NCI-H2171 (cell line): ENCODE measurements at regions not wholly inside any gene's neighbourhood (a gene's known extent, or its start where the extent isn't known, plus 50 kb on each side); places are given as distances from the start of the nearest gene placed in this dataset.
"Not testable (repeated sequence)": the region's sequence is repeated elsewhere in the genome, so short reads cannot be mapped to it uniquely, and the experiment has no call there.

Experiments
- DNase-seq: peaks from one replicate; lab custom pipeline; 2025; lab: John Stamatoyannopoulos, UW

GRCh38 chr5:131107128-131107527 lies 57.9 kb downstream of the HINT1 start:
- DNase-seq = no peak

DNA sequence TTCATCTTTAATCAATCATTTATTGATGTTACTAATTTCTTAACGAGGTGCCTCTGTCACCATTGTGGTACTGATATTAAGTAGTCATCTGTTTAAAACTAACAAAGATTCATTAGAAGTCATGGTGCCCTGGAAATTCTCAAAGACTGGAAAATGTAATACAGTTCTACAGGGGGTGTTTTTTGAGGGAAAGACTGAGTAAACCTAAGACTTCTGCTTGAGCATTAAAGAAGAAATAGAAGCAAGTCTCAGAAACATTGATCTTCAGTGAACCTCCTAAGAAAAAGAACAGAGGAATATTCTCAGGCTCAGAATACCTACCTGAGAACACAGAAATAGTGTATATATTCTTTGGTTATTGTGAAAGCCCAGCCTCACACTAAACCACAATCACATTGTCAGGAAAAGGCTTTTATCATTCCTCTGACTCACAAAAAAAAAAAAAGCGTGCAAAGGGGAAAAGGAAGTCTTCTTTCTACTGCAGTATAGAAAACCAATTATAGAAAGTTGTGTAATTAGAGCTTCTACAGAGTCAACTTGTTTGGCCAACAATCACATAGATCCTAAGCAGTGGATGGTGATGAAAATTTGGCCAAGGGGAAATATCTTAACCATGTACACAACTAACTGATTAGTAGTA lies 60.8 kb downstream of the HINT1 start:
- no peak for DNase-seq

- DNase-seq = no peak
Measured at GRCh38 chr5:131096774-131097710, 68.0 kb downstream of the HINT1 start.

GRCh38 chr5:131095561-131095960 lies 69.5 kb downstream of the HINT1 start:
- DNase-seq = not testable (repeated sequence)

- DNase-seq = no peak
Measured at GRCh38 chr5:131084436-131084835, 80.6 kb downstream of the HINT1 start.

DNA sequence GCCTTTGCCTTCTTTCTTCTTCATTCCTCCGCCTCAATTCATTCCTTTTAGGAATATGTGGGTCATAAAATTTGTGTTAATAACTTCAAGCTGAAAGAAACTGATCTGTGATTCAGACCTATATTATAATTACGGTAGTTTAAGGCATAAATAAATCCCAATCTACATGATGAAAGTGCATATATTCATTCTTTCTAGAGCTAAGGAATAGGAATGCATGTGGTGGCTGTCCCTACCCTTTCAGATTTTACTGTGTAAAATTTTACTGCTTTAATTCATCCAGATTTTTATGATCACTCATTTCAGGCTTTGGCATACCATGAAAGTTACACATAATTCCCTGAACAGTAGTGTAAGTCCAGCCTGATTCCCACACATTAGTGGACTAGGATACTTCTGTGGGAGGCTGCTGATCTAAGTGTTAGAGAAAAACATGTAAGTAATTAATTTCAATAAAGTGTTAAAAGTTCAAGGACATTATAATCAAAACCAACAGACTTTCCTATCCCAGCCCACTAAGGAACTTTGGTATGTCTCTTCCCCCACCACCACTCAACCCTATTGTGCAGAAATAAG lies 83.1 kb downstream of the HINT1 start:
- no peak for DNase-seq

- DNase-seq = no peak
Measured at GRCh38 chr5:131081374-131081773, 83.7 kb downstream of the HINT1 start.

DNA sequence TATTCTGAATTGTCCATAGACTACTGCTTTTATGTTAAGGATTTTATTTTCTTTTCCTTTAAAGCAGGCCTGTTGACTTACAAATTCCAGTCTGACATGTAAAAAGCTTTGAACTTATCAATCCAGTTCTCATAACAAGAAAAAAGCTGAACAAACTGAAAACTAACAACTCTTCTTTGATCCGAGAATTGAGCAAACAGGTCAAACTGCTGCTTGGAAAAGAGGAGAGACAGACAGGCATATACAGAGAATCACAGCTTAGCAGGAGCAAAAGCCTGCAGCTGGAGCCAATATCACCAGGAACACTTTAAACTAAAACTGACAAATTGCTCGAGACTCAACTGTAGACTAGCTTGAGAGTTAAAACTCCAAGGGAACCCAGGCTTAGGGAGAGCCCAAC lies 85.8 kb downstream of the HINT1 start:
- DNase-seq = no peak

DNA sequence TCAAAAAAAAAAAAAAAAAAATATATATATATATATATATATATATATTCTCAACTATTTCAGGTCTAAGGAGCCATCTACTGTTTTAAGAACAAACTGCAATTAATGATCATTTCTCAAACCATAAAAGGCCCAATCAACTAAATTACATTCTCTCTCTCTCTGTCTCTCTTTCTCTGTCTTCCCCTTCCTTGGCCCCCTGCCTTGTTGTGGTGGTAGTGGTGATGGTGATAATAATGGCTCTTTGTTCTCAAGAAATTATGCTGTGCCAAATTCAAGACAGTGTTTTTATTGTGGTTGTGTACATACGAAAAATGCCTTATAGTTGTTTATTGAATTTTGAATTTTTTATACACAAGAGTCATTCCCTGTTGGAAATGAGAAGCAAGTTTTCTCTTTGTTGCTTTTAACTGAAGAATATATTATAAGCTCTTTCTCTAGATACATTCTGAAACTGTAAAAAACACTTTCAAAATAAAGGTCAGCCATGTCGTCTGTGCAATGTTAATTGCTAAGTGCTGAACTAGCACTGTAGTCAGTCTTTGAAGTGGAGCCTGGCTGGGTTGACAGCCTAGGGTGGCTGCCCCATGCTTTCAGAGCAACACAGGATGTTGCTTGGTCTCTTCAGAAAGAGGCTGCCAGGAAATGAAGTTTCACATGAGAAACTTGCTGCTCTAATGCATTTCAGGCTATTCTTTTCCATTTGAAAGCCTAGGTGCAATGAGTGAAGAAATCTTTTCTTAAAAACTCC lies 96.0 kb downstream of the HINT1 start:
- DNase-seq = no peak

DNA sequence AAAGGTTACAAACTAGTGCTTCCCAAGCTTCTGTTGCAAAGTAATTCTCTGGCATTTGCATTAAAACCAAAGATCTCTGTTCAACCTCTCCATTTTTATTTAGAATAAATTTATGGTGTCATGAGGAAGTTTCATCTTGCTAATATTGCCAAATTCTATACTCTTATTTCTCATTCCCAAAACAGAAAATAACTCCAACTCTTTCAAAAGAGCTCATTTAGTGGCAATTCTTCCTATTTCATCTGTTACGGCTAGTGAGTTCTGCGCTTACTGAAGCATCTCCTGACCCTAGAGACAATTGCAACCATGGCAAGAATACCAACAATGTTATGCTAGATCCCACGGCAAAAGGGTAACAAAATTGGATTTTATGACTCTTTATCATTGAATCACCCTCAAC lies 97.0 kb downstream of the HINT1 start:
- no peak for DNase-seq

- DNase-seq = no peak
Measured at GRCh38 chr5:131067636-131068035, 97.4 kb downstream of the HINT1 start.

DNA sequence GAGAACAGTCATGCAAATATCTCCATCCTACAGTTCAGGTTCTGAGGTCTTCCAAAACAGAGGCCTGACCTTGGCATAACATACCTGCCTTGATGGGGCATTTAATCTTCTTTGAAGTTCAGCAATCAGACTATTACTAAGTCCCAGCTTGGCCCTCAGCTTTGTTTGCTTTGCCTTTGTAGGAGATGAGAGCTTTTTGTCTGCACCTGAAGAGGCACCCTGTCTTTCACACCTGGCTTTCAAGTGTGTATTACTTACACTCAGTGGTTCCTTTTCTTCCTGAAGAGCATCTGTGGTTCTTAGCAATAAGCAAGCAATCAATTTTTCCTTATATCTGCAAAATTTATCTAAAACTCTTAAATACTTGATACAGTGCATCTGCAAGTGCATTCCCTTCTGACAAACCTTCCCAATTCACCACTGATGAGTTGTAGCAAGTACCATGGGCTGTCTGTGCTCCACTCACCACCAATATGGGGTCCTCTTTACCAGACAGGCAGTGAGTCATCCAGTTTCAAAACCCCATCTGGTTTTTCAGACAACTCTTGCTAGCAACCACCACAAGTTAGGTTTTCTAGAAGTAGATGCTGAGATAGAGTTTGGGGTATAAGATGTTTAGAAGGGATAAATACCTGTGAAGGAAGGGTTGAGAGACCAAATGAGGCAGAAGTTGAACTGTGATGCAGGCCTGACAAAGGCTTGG lies 100.2 kb downstream of the HINT1 start:
- no peak for DNase-seq

GRCh38 chr5:131042021-131042789 lies 122.9 kb downstream of the HINT1 start:
- no peak for DNase-seq

- DNase-seq = no peak
Measured at GRCh38 chr5:131023498-131023865, 141.6 kb downstream of the HINT1 start.

DNA sequence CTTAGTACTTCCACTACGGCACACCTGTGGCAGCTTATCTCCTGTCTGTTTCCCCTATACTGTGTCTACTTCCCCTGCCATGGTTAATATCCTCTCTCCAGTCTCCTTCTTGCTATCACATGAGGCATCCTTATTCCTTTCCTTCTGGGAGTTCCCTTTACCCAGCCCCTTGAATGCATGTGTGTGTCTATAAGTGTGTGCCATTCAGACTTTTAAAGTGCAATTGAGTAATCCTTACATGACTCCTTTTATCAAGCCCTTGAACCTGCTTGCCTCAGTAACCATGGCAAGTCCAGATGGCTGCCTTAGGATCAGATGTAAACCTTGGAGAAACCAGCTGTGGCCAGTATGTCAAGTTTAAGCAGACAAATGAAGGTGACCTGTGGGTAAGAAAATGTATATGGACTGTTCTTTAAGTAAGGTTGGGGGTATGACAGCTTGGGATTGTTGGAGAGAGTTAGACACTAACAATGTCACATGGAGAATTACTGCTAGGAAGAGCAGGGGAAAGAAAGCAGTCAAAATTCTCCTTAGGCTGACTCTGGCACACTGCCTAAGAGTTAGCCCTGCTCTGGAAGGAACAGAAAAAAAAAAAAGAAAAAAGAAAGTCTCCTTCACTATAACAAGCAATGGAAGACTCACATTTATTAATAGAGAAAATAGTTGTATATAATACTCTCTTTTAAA lies 142.1 kb downstream of the HINT1 start:
- no peak for DNase-seq

GRCh38 chr5:131021646-131022045 lies 143.4 kb downstream of the HINT1 start:
- DNase-seq = no peak

- no peak for DNase-seq
Measured at GRCh38 chr5:131019601-131020315, 145.3 kb downstream of the HINT1 start.

DNA sequence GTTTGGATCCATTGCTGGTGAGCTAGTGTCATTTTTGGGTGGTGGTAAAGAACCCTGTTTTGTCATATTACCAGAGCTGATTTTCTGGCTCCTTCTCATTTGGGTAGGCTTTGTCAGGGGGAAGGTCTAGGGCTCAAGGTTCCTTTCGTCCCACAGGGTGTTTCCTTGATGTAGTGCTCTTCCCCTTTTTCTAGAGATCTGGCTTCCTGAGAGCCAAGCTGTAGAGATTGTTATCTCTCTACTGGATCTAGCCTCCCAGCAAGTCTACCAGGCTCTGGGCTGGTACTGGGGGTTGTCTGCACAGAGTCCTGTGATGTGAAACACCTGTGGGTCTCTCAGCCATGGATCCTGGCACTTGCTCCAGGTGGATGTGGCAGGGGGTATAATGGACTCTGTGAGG lies 145.9 kb downstream of the HINT1 start:
- DNase-seq = no peak

GRCh38 chr5:131008329-131008728 lies 156.7 kb downstream of the HINT1 start:
- no peak for DNase-seq
